Sigmoid colon (tissue), 6 donors: ENCODE measurements at regions not wholly inside any gene's neighbourhood (a gene's known extent, or its start where the extent isn't known, plus 50 kb on each side); places are given as distances from the start of the nearest gene placed in this dataset.

ENCODE experiments used
- DNase-seq: peaks from one replicate; pipeline ENCODE4 v3.0.0-alpha.2; 2019
- H3K27ac ChIP-seq, 4 donors: fragments of 200-600 bp; sonication (generic); one replicate each; pipeline ENCODE4 v1.5.1; 2016 to 2019; ENCODE audit warnings: mild to moderate bottlenecking in 1 of 4
- H3K27me3 ChIP-seq, 3 donors: fragments of 200-600 bp; sonication (generic); one replicate each; pipeline ENCODE4 v1.5.1; 2019; ENCODE audit warnings: mild to moderate bottlenecking in 1 of 3
- H3K36me3 ChIP-seq, 4 donors: fragments of 200-600 bp; sonication (generic); one replicate each; pipeline ENCODE4 v1.5.1; 2016 to 2019
- H3K4me1 ChIP-seq, 4 donors: fragments of 200-600 bp; sonication (generic); one replicate each; pipeline ENCODE4 v1.5.1; 2017 to 2019
- H3K4me3 ChIP-seq, 4 donors: fragments of 200-600 bp; sonication (generic); one replicate each; pipeline ENCODE4 v1.5.1; 2017 to 2019; ENCODE audit warnings: mild to moderate bottlenecking in 2 of 4, moderate library complexity in 1 of 4
- H3K9me3 ChIP-seq, 4 donors: fragments of 200-600 bp in 3 of 4; sonication (generic) in 3 of 4; one replicate each; pipeline versions ENCODE4 v1.5.1 to v1.6.1; 2013 to 2019
- CTCF ChIP-seq, 4 experiments: fragments of 450-650 bp in 3 of 4; fragments of 200-600 bp in 1 of 4; IDR thresholded peaks; one replicate each; pipeline ENCODE4 v1.5.1; 2016 to 2019; ENCODE audit warnings: antibody characterized with exemption in 4 of 4, mild to moderate bottlenecking in 3 of 4, moderate library complexity in 2 of 4
- EP300 ChIP-seq, 4 donors: sonication (generic); formaldehyde crosslinking; IDR thresholded peaks; one replicate each; pipeline ENCODE4 v1.6.1; 2017; ENCODE audit warnings: antibody characterized with exemption in 4 of 4
- POLR2A ChIP-seq, 2 donors: fragments of 450-650 bp; IDR thresholded peaks; one replicate each; pipeline ENCODE4 v1.6.1; 2016; ENCODE audit warnings: antibody characterized with exemption in 2 of 2, mild to moderate bottlenecking in 2 of 2, moderate library complexity in 2 of 2
- POLR2AphosphoS5 ChIP-seq, 4 donors: sonication (generic); formaldehyde crosslinking; IDR thresholded peaks; one replicate each; pipeline ENCODE4 v1.6.1; 2017; ENCODE audit warnings: antibody characterized with exemption in 4 of 4
- WGBS, 2 donors: extraction: QIAGEN DNeasy Blood & Tissue Kit; methylation state at CpG; one replicate each; pipeline ENCODE4 v1.1.7; 2013; 5-methylcytosine and 5-hydroxymethylcytosine counted together
- intact Hi-C: fragments of 100-400 bp; cut with DNase I; formaldehyde crosslinking; loops from one replicate; pipeline ENCODE4 v1.15.1; 2023
- donor health status: healthy with polysubstance abuse.
- donor health status: healthy.

- Histone ChIP-seq H3K4me1 (no peaks in the 10 kb centered on the region), H3K27me3 (no peaks in the 10 kb centered on the region), H3K36me3 (no peaks in the 10 kb centered on the region), H3K9me3 (no peaks in the 10 kb centered on the region), H3K27ac (no peak overlapping the region), H3K4me3 (no peak overlapping the region)
- 81 to 83% methylated on average over 4 of the region's 4 CpGs for WGBS, 2 donors
- intact Hi-C loops, result no loop called here
- TF ChIP-seq POLR2A (IDR thresholded peaks at IDR 0.05), result no peak
- TF ChIP-seq EP300 (IDR thresholded peaks at IDR 0.05), result no peak
- TF ChIP-seq CTCF (IDR thresholded peaks at IDR 0.05), result no peak
- TF ChIP-seq POLR2AphosphoS5 (IDR thresholded peaks at IDR 0.05), result no peak
- no peak for DNase-seq
Measured at GRCh38 chr2:105647731-105648130, 97.0 kb upstream of the NCK2 start.

- intact Hi-C loops, result no loop called here
Measured at GRCh38 chr2:105646774-105647076, 98.0 kb upstream of the NCK2 start.

GRCh38 chr2:105645938-105646773 lies 98.6 kb upstream of the NCK2 start:
- intact Hi-C loops, result no loop called here
- H3K36me3 ChIP-seq, result no peaks in the 10 kb centered on the region
- H3K27me3 ChIP-seq, result no peaks in the 10 kb centered on the region
- H3K9me3 ChIP-seq, result no peaks in the 10 kb centered on the region
- no peaks in the 10 kb centered on the region for H3K4me1 ChIP-seq
- H3K4me3 ChIP-seq, result no peak overlapping the region
- TF ChIP-seq CTCF (IDR thresholded peaks at IDR 0.05), result no peak
- no peak for TF ChIP-seq EP300 (IDR thresholded peaks at IDR 0.05)
- no peak for TF ChIP-seq POLR2A (IDR thresholded peaks at IDR 0.05)
- no peak for TF ChIP-seq POLR2AphosphoS5 (IDR thresholded peaks at IDR 0.05)
- no peak overlapping the region for H3K27ac ChIP-seq
- 58 to 73% methylated on average over 8 of the region's 8 CpGs for WGBS, 2 donors
- DNase-seq, result no peak

More at GRCh38 chr2:105646774-105647076, 98.0 kb upstream of the NCK2 start:
- TF ChIP-seq POLR2A (IDR thresholded peaks at IDR 0.05) (no peak), CTCF (IDR thresholded peaks at IDR 0.05) (no peak), POLR2AphosphoS5 (IDR thresholded peaks at IDR 0.05) (no peak), EP300 (IDR thresholded peaks at IDR 0.05) (no peak)
- Histone ChIP-seq H3K27ac (no peak overlapping the region), H3K36me3 (no peaks in the 10 kb centered on the region), H3K4me1 (no peaks in the 10 kb centered on the region), H3K9me3 (no peaks in the 10 kb centered on the region), H3K4me3 (no peak overlapping the region), H3K27me3 (no peaks in the 10 kb centered on the region)
- 88 to 93% methylated on average over 4 of the region's 4 CpGs for whole genome bisulfite sequencing, 2 donors
- no peak for DNase-seq

GRCh38 chr2:105645031-105645937 lies 99.4 kb upstream of the NCK2 start:
- intact Hi-C loops, result no loop called here
- Histone ChIP-seq H3K27me3 (no peaks in the 10 kb centered on the region), H3K27ac (no peak overlapping the region), H3K4me1 (no peaks in the 10 kb centered on the region), H3K36me3 (no peaks in the 10 kb centered on the region), H3K4me3 (no peak overlapping the region), H3K9me3 (no peaks in the 10 kb centered on the region)
- TF ChIP-seq POLR2AphosphoS5 (IDR thresholded peaks at IDR 0.05) (no peak), POLR2A (IDR thresholded peaks at IDR 0.05) (no peak), CTCF (IDR thresholded peaks at IDR 0.05) (no peak), EP300 (IDR thresholded peaks at IDR 0.05) (no peak)
- WGBS, 2 donors, result 84 to 86% methylated on average over 18 of the region's 18 CpGs
- DNase-seq, result no peak
